HEK293T (cell line): ENCODE measurements at regions not wholly inside any gene's neighbourhood (a gene's known extent, or its start where the extent isn't known, plus 50 kb on each side); places are given as distances from the start of the nearest gene placed in this dataset.

Experiments
- CTCF ChIA-PET: fragments of 350-600 bp; formaldehyde crosslinking; extraction: SDS; loops from one replicate; lab custom pipeline; 2021; ENCODE audit warnings: antibody characterized with exemption, inconsistent platforms; lab: Yijun Ruan, JAX
- POLR2A ChIA-PET: fragments of 350-600 bp; formaldehyde crosslinking; extraction: SDS; loops from one replicate; lab custom pipeline; 2020; ENCODE audit warnings: antibody characterized with exemption, inconsistent platforms; lab: Yijun Ruan, JAX
- DNase-seq: peaks from one replicate; pipeline ENCODE4 v3.0.0; 2012; ENCODE audit warnings: mixed read lengths; ENCODE audit errors: extremely low spot score
- ARNT ChIP-seq: fragments of 450-650 bp; IDR thresholded peaks from 2 replicates; pipeline ENCODE4 v1.6.1; 2017; ENCODE audit warnings: mild to moderate bottlenecking
- BHLHE40 ChIP-seq: fragments of 450-650 bp; IDR thresholded peaks from 2 replicates; pipeline ENCODE4 v1.6.1; 2016; ENCODE audit warnings: mild to moderate bottlenecking, moderate library complexity, borderline replicate concordance
- CTBP1 ChIP-seq: fragments of 450-650 bp; IDR thresholded peaks from 2 replicates; pipeline ENCODE4 v1.6.1; 2016; ENCODE audit warnings: borderline replicate concordance
- ELF4 ChIP-seq: fragments of 450-650 bp; IDR thresholded peaks from 2 replicates; pipeline ENCODE4 v1.6.1; 2017; ENCODE audit warnings: antibody characterized with exemption
- FOXA1 ChIP-seq: fragments of 450-650 bp; IDR thresholded peaks from 2 replicates; pipeline ENCODE4 v1.6.1; 2016; ENCODE audit warnings: mild to moderate bottlenecking
- FOXK2 ChIP-seq: fragments of 450-650 bp; IDR thresholded peaks from 2 replicates; pipeline ENCODE4 v1.6.1; 2016; ENCODE audit warnings: mild to moderate bottlenecking
- FOXM1 ChIP-seq: fragments of 450-650 bp; IDR thresholded peaks from 2 replicates; pipeline ENCODE4 v1.6.1; 2017; ENCODE audit warnings: mild to moderate bottlenecking, borderline replicate concordance
- HDGF ChIP-seq: fragments of 450-650 bp; IDR thresholded peaks from 2 replicates; pipeline ENCODE4 v1.6.1; 2017; ENCODE audit warnings: antibody characterized with exemption, borderline replicate concordance
- L3MBTL2 ChIP-seq: fragments of 450-650 bp; conservative IDR thresholded peaks from 2 replicates; pipeline ENCODE4 v1.6.1; 2016; ENCODE audit warnings: mild to moderate bottlenecking
- LEF1 ChIP-seq: fragments of 450-650 bp; IDR thresholded peaks from 2 replicates; pipeline ENCODE4 v1.6.1; 2017; ENCODE audit warnings: mild to moderate bottlenecking, borderline replicate concordance
- NFRKB ChIP-seq: fragments of 450-650 bp; IDR thresholded peaks from 2 replicates; pipeline ENCODE4 v1.6.1; 2016; ENCODE audit warnings: mild to moderate bottlenecking, moderate library complexity
- PKNOX1 ChIP-seq: fragments of 450-650 bp; IDR thresholded peaks from 2 replicates; pipeline ENCODE4 v1.6.1; 2016
- SP1 ChIP-seq: fragments of 450-650 bp; IDR thresholded peaks from 2 replicates; pipeline ENCODE4 v1.6.1; 2017
- SUZ12 ChIP-seq: fragments of 450-650 bp; IDR thresholded peaks from 2 replicates; pipeline ENCODE4 v1.6.1; 2016; ENCODE audit warnings: mild to moderate bottlenecking
- TARDBP ChIP-seq: fragments of 450-650 bp; IDR thresholded peaks from 2 replicates; pipeline ENCODE4 v1.6.1; 2016
- ZNF384 ChIP-seq: fragments of 450-650 bp; IDR thresholded peaks from 2 replicates; pipeline ENCODE4 v1.6.1; 2016

- DNase-seq, result no peak
- TF ChIP-seq FOXK2 (no peak), TARDBP (no peak), SUZ12 (no peak), FOXA1 (no peak), SP1 (no peak), CTBP1 (no peak), PKNOX1 (no peak), LEF1 (no peak), L3MBTL2 (no peak), BHLHE40 (no peak), NFRKB (no peak), ELF4 (no peak)
- ChIA-PET POLR2A (no interaction called here), CTCF (no interaction called here)
These were observed 78.9 kb downstream of the MICALL2 start for GRCh38 chr7:1380231-1380815.

GRCh38 chr7:1380821-1381580 lies 78.3 kb downstream of the MICALL2 start:
- ChIA-PET POLR2A (no interaction called here), CTCF (no interaction called here)
- TF ChIP-seq HDGF (no peak), ARNT (no peak), TARDBP (no peak), FOXK2 (no peak)
- DNase-seq, result no peak

GRCh38 chr7:1382553-1383397 lies 76.5 kb downstream of the MICALL2 start:
- POLR2A ChIA-PET, result no interaction called here
- CTCF ChIA-PET, result no interaction called here
- no peak for TF ChIP-seq FOXK2
- no peak for TF ChIP-seq NFRKB
- no peak for TF ChIP-seq SP1
- TF ChIP-seq LEF1, result no peak
- TF ChIP-seq CTBP1, result no peak
- TF ChIP-seq TARDBP, result no peak
- TF ChIP-seq FOXM1, result no peak
- no peak for TF ChIP-seq HDGF
- TF ChIP-seq PKNOX1, result no peak
- TF ChIP-seq ZNF384, result no peak
- no peak for TF ChIP-seq ARNT
- no peak for TF ChIP-seq SUZ12
- TF ChIP-seq L3MBTL2, result no peak
- no peak for TF ChIP-seq ELF4
- no peak for DNase-seq

GRCh38 chr7:1383398-1384112 lies 75.7 kb downstream of the MICALL2 start:
- no peak for TF ChIP-seq SUZ12
- no peak for TF ChIP-seq BHLHE40
- TF ChIP-seq PKNOX1, result no peak
- no peak for TF ChIP-seq NFRKB
- no peak for TF ChIP-seq HDGF
- TF ChIP-seq ZNF384, result no peak
- no peak for TF ChIP-seq FOXM1
- TF ChIP-seq TARDBP, result no peak
- TF ChIP-seq ARNT, result no peak
- TF ChIP-seq FOXA1, result no peak
- TF ChIP-seq CTBP1, result no peak
- no peak for TF ChIP-seq L3MBTL2
- TF ChIP-seq LEF1, result no peak
- TF ChIP-seq FOXK2, result no peak
- no peak for TF ChIP-seq ELF4
- no peak for DNase-seq
- CTCF ChIA-PET, result no interaction called here
- POLR2A ChIA-PET, result no interaction called here

GRCh38 chr7:1384113-1384415 lies 75.2 kb downstream of the MICALL2 start:
- POLR2A ChIA-PET, result no interaction called here
- CTCF ChIA-PET, result no interaction called here
- TF ChIP-seq ARNT, result no peak
- TF ChIP-seq HDGF, result no peak
- TF ChIP-seq SP1, result no peak
- TF ChIP-seq FOXK2, result no peak
- no peak for TF ChIP-seq FOXA1
- no peak for TF ChIP-seq SUZ12
- TF ChIP-seq CTBP1, result no peak
- no peak for TF ChIP-seq PKNOX1
- no peak for TF ChIP-seq ELF4
- no peak for TF ChIP-seq NFRKB
- TF ChIP-seq LEF1, result no peak
- TF ChIP-seq TARDBP, result no peak
- TF ChIP-seq FOXM1, result no peak
- TF ChIP-seq L3MBTL2, result no peak
- TF ChIP-seq ZNF384, result no peak
- TF ChIP-seq BHLHE40, result no peak
- DNase-seq, result no peak
